ENCODE measurements at regions not wholly inside any gene's neighbourhood (a gene's known extent, or its start where the extent isn't known, plus 50 kb on each side); places are given as distances from the start of the nearest gene placed in this dataset.

DNA sequence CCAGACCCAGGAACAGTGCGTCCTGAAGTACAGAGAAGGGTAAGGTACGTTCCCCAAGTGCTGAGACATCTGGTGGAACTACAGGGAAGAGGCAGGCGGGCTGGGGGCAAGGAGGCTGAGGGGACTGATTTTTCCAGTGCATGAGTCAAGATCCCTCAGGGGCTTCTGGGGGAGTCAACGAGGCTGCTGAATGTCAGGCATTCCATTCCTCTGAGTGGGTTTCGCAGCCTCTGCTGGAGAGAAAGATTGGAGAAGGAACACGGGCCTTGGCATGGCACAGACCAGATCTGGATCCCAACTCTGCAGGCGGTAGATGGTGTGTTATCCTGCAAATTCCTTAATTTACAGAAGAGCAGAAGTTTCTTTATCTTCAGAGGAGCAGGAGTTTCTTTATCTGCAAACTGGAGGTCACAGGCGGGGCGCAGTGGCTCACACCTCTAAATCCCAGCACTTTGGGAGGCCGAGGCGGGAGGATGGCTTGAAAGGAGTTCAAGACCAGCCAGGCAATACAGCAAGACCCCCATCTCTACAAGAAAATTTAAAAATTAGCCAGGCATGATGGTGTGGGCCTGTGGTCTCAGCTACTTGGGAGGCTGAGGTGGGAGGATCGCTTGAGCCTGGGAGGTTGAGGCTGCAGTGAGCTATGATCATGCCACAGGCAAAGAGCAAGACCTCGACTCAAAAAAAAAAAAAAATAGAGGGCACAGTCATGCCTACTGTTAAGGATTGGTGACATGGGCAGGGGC, 132.6 kb upstream of the MAP1LC3B2 start:
- H3K27me3 ChIP-seq = no peaks in the 10 kb centered on the region
- no peaks in the 10 kb centered on the region for H3K36me3 ChIP-seq
- H3K27ac ChIP-seq = no peak overlapping the region
- intact Hi-C loops (cut with DNase I) = no loop called here
- no peak for TF ChIP-seq POLR2A (IDR thresholded peaks at IDR 0.05)
- TF ChIP-seq, protein P1, sequence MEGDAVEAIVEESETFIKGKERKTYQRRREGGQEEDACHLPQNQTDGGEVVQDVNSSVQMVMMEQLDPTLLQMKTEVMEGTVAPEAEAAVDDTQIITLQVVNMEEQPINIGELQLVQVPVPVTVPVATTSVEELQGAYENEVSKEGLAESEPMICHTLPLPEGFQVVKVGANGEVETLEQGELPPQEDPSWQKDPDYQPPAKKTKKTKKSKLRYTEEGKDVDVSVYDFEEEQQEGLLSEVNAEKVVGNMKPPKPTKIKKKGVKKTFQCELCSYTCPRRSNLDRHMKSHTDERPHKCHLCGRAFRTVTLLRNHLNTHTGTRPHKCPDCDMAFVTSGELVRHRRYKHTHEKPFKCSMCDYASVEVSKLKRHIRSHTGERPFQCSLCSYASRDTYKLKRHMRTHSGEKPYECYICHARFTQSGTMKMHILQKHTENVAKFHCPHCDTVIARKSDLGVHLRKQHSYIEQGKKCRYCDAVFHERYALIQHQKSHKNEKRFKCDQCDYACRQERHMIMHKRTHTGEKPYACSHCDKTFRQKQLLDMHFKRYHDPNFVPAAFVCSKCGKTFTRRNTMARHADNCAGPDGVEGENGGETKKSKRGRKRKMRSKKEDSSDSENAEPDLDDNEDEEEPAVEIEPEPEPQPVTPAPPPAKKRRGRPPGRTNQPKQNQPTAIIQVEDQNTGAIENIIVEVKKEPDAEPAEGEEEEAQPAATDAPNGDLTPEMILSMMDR (IDR thresholded peaks at IDR 0.05) = no peak
- H3K4me3 ChIP-seq = no peak overlapping the region
- no peaks in the 10 kb centered on the region for H3K9me3 ChIP-seq
- ATAC-seq (peak in 1 of 4 donors; percentile 47), DNase-seq (no peak)
- H3K4me1 ChIP-seq = no peaks in the 10 kb centered on the region
- 82% methylated on average over 10 of the region's 13 CpGs for WGBS (ENCODE audit: insufficient coverage, low coverage, low lambda C conversion rate, missing lambda C conversion rate)

DNA sequence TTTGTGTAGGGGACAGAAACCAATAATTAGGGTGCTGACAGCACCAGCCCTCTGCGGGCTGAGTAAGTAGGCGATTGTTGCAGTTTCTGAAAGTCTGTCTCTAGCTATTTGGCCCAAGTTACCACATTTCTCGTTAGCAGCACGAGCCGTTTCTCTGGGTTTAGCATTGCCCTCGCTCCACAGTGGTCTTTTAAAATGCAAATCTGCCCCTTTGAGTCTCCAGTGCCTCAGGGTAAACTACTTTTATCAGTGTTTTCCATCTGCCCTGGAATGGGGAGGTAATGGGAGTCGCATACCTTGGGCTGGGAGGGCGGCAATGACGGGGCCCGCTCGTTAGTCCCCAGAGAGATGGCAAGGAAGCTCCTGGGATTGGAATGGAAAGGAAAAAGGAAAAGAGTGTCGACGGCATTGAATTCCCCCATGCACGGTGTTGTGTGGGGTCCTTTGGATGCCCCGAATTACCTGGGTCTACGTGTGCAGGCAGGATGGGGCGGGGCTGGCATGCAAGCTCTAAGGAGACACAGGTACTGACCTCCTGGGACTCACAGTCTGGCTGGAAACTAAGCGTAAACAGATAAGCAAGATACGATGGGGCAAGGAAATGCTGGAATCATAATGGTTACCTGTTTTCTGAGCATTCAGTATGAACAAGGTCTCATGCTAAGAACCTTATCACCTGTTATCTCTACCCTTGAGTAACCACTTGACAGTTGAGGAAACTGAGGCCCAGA, 131.8 kb upstream of the MAP1LC3B2 start:
- H3K27me3 ChIP-seq = no peaks in the 10 kb centered on the region
- WGBS (ENCODE audit: insufficient coverage, low coverage, low lambda C conversion rate, missing lambda C conversion rate) = 70% methylated on average over 16 of the region's 19 CpGs
- no peak overlapping the region for H3K4me3 ChIP-seq
- DNase-seq (no peak), ATAC-seq (no peak)
- intact Hi-C loops (cut with DNase I) = no loop called here
- H3K9me3 ChIP-seq = no peaks in the 10 kb centered on the region
- no peaks in the 10 kb centered on the region for H3K36me3 ChIP-seq
- H3K27ac ChIP-seq = no peak overlapping the region
- TF ChIP-seq, protein P1 (IDR thresholded peaks at IDR 0.05) = no peak
- TF ChIP-seq POLR2A (IDR thresholded peaks at IDR 0.05) = no peak
- H3K4me1 ChIP-seq = no peaks in the 10 kb centered on the region

DNA sequence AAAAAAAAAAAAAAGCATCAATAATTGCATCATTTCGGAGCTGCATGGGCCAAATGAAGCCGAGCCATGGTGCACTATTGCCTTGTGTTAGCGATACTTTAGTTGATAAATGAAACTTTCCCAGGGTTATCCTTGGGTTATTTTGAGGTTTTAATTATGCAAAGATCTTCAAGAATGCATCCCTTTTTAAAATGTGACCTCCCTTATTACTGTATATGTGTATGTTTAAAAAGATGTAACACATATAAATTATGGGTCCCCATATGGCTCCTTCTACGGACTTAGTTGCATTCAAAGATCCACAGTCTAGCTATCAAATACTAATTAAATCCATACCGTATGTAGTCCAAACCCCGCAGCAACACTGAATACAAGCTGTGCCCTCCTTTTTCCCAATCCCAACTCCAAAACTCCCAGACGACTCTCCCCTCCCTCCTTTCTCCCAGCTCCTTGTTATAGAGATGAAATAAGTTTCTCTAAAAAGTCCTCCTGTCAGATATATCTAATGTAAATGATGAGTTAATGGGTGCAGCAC, 129.3 kb upstream of the MAP1LC3B2 start:
- no peak overlapping the region for H3K27ac ChIP-seq
- H3K27me3 ChIP-seq = no peaks in the 10 kb centered on the region
- H3K4me3 ChIP-seq = no peak overlapping the region
- WGBS (ENCODE audit: insufficient coverage, low coverage, low lambda C conversion rate, missing lambda C conversion rate) = 55% methylated on average over 4 of the region's 7 CpGs
- intact Hi-C loops (cut with DNase I) = no loop called here
- no peaks in the 10 kb centered on the region for H3K36me3 ChIP-seq
- no peaks in the 10 kb centered on the region for H3K9me3 ChIP-seq
- ATAC-seq (no peak), DNase-seq (no peak)
- H3K4me1 ChIP-seq = peaks cover 0 to 11% (median 2%) of the 10 kb centered on the region in 4 donors
- TF ChIP-seq POLR2A (IDR thresholded peaks at IDR 0.05) = no peak
- TF ChIP-seq, protein P1 (IDR thresholded peaks at IDR 0.05) = no peak

DNA sequence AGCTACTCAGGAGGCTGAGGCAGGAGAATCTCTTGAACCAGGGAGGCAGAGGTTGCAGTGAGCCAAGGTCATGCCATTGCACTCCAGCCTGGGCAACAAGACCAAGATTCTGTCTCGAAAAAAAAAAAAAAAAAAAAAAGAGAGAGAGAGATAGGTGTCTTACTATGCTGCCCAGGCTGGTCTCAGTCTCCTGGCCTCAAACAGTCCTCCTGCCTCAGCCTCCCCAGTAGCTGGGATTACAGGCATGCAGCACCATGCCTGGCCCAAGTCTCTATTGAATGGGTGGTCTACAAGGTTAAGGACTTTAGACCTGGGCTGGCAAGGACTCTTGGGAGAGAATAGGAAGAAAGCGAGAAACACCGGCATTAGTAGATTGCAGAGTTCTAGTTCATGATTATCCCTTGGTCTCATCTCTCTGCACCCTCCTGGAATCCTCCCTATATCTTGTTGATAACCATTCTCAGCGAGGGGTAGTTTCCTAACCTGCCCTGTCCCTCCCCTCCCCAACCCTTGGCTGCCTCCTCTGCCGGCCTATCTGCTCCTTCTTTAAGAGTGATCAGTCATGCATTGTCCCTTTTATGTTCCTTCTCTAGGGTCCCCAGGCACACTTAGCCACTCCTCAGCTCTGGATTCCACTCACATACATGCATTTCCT, 128.1 kb upstream of the MAP1LC3B2 start:
- ATAC-seq (no peak), DNase-seq (no peak)
- no peak overlapping the region for H3K27ac ChIP-seq
- no peaks in the 10 kb centered on the region for H3K9me3 ChIP-seq
- no peaks in the 10 kb centered on the region for H3K27me3 ChIP-seq
- no peak for TF ChIP-seq POLR2A (IDR thresholded peaks at IDR 0.05)
- TF ChIP-seq, protein P1 (IDR thresholded peaks at IDR 0.05) = no peak
- no peaks in the 10 kb centered on the region for H3K36me3 ChIP-seq
- no peak overlapping the region for H3K4me3 ChIP-seq
- WGBS (ENCODE audit: insufficient coverage, low coverage, low lambda C conversion rate, missing lambda C conversion rate) = 80% methylated on average over 1 of the region's 5 CpGs
- intact Hi-C loops (cut with DNase I) = no loop called here
- peaks cover 0 to 21% (median 2%) of the 10 kb centered on the region in 4 donors for H3K4me1 ChIP-seq

All from right lobe of liver (tissue), 6 donors.